C4-2B (cell line): ENCODE measurements at regions not wholly inside any gene's neighbourhood (a gene's known extent, or its start where the extent isn't known, plus 50 kb on each side); places are given as distances from the start of the nearest gene placed in this dataset.

Experiments used
- CTCF ChIP-seq: fragments of 450-650 bp; conservative IDR thresholded peaks from 2 replicates; pipeline ENCODE4 v1.5.1; 2017; ENCODE audit warnings: mild to moderate bottlenecking
- ZFX ChIP-seq: fragments of 450-650 bp; IDR thresholded peaks from 2 replicates; pipeline ENCODE4 v1.6.1; 2017

DNA sequence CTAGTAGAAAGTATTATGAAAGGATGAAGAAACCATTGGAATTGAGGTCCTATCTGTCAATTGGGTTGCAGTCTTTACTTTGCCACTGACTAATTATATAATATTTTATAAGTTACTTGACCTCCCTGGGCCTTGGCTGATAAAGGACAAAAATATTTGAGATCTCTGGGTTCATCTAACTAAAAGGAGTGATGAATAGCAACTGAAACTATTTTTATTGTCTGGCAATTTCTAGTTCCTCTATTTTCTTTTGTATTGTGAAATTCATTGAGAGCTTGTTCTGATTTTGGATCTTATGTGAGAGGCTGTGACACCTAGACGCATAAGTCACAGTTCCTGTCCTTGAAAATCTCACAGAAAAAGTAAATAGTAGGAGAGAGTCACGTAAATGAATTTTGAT lies 415.7 kb upstream of the ATP2B1 start:
- TF ChIP-seq CTCF, result no peak
- no peak for TF ChIP-seq ZFX
